ENCODE measurements at regions not wholly inside any gene's neighbourhood (a gene's known extent, or its start where the extent isn't known, plus 50 kb on each side); places are given as distances from the start of the nearest gene placed in this dataset.

GRCh38 chr7:106543221-106543757, 117.7 kb downstream of the CCDC71L start:
- TF ChIP-seq POLR2A (IDR thresholded peaks at IDR 0.05) (no peak), CTCF (IDR thresholded peaks at IDR 0.05) (no peak)
- Histone ChIP-seq H3K4me3 (no peak overlapping the region), H3K4me1 (no peaks in the 10 kb centered on the region), H3K27me3 (no peaks in the 10 kb centered on the region), H3K27ac (peak overlapping the region in 1 of 2 donors; percentile 79), H3K36me3 (ENCODE audit: low read depth, missing control alignments) (no peaks in the 10 kb centered on the region), H3K9me3 (no peaks in the 10 kb centered on the region)
- DNase-seq: no peak
- intact Hi-C loops (cut with DNase I; ENCODE audit: low total_unique reads): no loop called here
- WGBS, 2 donors: 58 to 70% methylated on average over 3 of the region's 3 CpGs

DNA sequence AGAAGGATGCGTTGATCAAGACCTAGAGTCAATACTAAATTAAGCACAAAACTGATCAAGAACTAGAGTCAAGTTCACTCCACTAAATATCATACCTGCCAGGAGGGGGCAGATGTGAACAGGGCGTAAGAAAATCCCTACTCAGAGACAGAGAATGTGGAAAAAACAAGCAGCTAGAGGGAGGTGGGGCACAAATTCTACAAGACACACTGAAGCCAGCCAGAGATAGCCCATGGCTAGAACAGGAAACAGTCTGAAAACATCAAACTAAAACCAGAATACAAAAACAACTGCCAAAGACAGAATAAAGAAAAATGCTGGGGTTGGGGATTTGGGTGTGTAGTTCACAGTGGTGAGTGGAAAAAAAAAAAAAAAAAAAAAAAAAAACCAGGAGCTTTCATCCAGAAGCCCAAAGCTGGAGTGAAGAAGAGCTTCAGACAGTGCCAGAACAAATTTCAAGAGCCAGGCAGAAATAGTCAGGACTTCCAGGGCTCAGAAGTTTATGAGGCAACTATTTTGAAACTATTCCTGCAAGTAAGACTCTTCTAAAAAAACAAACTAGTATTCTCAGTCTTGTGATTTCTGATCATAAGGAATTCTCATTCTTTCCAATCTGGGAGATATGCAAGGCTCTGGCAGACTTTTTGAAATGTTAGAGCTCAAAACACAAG, 118.3 kb downstream of the CCDC71L start:
- Histone ChIP-seq H3K9me3 (no peaks in the 10 kb centered on the region), H3K27me3 (no peaks in the 10 kb centered on the region), H3K27ac (peak overlapping the region in 1 of 2 donors; percentile 79), H3K4me1 (no peaks in the 10 kb centered on the region), H3K36me3 (ENCODE audit: low read depth, missing control alignments) (no peaks in the 10 kb centered on the region), H3K4me3 (no peak overlapping the region)
- TF ChIP-seq CTCF (IDR thresholded peaks at IDR 0.05) (peak; percentile 54 to 78 (median 76)), POLR2A (IDR thresholded peaks at IDR 0.05) (no peak)
- DNase-seq: peak; percentile 74
- intact Hi-C loops (cut with DNase I; ENCODE audit: low total_unique reads): no loop called here
- 37 to 45% methylated on average over 2 of the region's 2 CpGs for WGBS, 2 donors

- H3K4me1 ChIP-seq: no peaks in the 10 kb centered on the region
- H3K27me3 ChIP-seq: no peaks in the 10 kb centered on the region
- H3K4me3 ChIP-seq: no peak overlapping the region
- no peak overlapping the region for H3K27ac ChIP-seq
- no peaks in the 10 kb centered on the region for H3K36me3 ChIP-seq (ENCODE audit: low read depth, missing control alignments)
- 74 to 88% methylated on average over 5 of the region's 5 CpGs for whole genome bisulfite sequencing, 2 donors
- H3K9me3 ChIP-seq: no peaks in the 10 kb centered on the region
- DNase-seq: no peak
- intact Hi-C loops (cut with DNase I; ENCODE audit: low total_unique reads): no loop called here
- TF ChIP-seq POLR2A (IDR thresholded peaks at IDR 0.05) (no peak), CTCF (IDR thresholded peaks at IDR 0.05) (no peak)
These were observed 122.3 kb downstream of the CCDC71L start for GRCh38 chr7:106538638-106539037.

GRCh38 chr7:106537119-106537518, 123.8 kb downstream of the CCDC71L start:
- Histone ChIP-seq H3K36me3 (ENCODE audit: low read depth, missing control alignments) (no peaks in the 10 kb centered on the region), H3K9me3 (no peaks in the 10 kb centered on the region), H3K4me1 (no peaks in the 10 kb centered on the region), H3K4me3 (no peak overlapping the region), H3K27ac (no peak overlapping the region), H3K27me3 (no peaks in the 10 kb centered on the region)
- no peak for DNase-seq
- intact Hi-C loops (cut with DNase I; ENCODE audit: low total_unique reads): no loop called here
- TF ChIP-seq POLR2A (IDR thresholded peaks at IDR 0.05) (no peak), CTCF (IDR thresholded peaks at IDR 0.05) (no peak)
- WGBS, 2 donors: 73 to 74% methylated on average over 2 of the region's 2 CpGs

- Histone ChIP-seq H3K27ac (no peak overlapping the region), H3K4me1 (no peaks in the 10 kb centered on the region), H3K4me3 (no peak overlapping the region), H3K36me3 (ENCODE audit: low read depth, missing control alignments) (no peaks in the 10 kb centered on the region), H3K9me3 (no peaks in the 10 kb centered on the region), H3K27me3 (no peaks in the 10 kb centered on the region)
- 92 to 93% methylated on average over 3 of the region's 3 CpGs for WGBS, 2 donors
- no peak for DNase-seq
- intact Hi-C loops (cut with DNase I; ENCODE audit: low total_unique reads): no loop called here
- TF ChIP-seq CTCF (IDR thresholded peaks at IDR 0.05) (no peak), POLR2A (IDR thresholded peaks at IDR 0.05) (no peak)
These were observed 124.9 kb downstream of the CCDC71L start for GRCh38 chr7:106536079-106536478.
